ENCODE measurements at regions not wholly inside any gene's neighbourhood (a gene's known extent, or its start where the extent isn't known, plus 50 kb on each side); places are given as distances from the start of the nearest gene placed in this dataset.
A peak's percentile ranks its signal among the peaks of the same experiment; 100 is the strongest.

- Histone ChIP-seq H3K9me3 (no peaks in the 10 kb centered on the region), H3K4me3 (no peak overlapping the region), H3K4me1 (no peaks in the 10 kb centered on the region), H3K36me3 (no peaks in the 10 kb centered on the region), H3K27me3 (no peaks in the 10 kb centered on the region), H3K27ac (no peak overlapping the region)
- DNase-seq (no peak), ATAC-seq (no peak)
- intact Hi-C loops (cut with DNase I), result no loop called here
- TF ChIP-seq, protein P1, sequence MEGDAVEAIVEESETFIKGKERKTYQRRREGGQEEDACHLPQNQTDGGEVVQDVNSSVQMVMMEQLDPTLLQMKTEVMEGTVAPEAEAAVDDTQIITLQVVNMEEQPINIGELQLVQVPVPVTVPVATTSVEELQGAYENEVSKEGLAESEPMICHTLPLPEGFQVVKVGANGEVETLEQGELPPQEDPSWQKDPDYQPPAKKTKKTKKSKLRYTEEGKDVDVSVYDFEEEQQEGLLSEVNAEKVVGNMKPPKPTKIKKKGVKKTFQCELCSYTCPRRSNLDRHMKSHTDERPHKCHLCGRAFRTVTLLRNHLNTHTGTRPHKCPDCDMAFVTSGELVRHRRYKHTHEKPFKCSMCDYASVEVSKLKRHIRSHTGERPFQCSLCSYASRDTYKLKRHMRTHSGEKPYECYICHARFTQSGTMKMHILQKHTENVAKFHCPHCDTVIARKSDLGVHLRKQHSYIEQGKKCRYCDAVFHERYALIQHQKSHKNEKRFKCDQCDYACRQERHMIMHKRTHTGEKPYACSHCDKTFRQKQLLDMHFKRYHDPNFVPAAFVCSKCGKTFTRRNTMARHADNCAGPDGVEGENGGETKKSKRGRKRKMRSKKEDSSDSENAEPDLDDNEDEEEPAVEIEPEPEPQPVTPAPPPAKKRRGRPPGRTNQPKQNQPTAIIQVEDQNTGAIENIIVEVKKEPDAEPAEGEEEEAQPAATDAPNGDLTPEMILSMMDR (IDR thresholded peaks at IDR 0.05), result no peak
Measured at GRCh38 chr5:3312299-3312698, 283.3 kb upstream of the IRX1 start.

DNA sequence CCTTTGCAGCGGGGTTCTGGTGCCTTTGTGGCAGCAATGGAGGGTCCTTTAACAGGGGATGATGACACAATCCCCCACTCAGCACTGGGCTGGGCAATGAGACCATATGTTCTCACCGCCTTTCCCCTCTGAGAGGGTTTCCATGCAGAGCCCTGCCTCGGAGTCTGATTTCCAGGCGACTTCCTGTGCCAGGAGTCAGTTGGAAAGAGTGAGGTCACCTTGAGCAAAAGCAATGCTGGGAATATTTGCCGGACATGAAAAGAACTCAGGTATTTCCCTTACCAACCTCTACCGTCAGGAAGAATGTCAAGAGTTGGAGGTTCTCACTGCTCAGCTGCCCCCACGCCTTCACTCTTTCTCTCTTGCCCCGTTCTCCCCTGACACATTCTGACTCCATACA lies 284.2 kb upstream of the IRX1 start:
- ATAC-seq (no peak), DNase-seq (no peak)
- TF ChIP-seq, protein P1 (IDR thresholded peaks at IDR 0.05), result no peak
- intact Hi-C loops (cut with DNase I), result no loop called here
- Histone ChIP-seq H3K27me3 (no peaks in the 10 kb centered on the region), H3K4me1 (no peaks in the 10 kb centered on the region), H3K4me3 (no peak overlapping the region), H3K27ac (no peak overlapping the region), H3K36me3 (no peaks in the 10 kb centered on the region), H3K9me3 (no peaks in the 10 kb centered on the region)

DNA sequence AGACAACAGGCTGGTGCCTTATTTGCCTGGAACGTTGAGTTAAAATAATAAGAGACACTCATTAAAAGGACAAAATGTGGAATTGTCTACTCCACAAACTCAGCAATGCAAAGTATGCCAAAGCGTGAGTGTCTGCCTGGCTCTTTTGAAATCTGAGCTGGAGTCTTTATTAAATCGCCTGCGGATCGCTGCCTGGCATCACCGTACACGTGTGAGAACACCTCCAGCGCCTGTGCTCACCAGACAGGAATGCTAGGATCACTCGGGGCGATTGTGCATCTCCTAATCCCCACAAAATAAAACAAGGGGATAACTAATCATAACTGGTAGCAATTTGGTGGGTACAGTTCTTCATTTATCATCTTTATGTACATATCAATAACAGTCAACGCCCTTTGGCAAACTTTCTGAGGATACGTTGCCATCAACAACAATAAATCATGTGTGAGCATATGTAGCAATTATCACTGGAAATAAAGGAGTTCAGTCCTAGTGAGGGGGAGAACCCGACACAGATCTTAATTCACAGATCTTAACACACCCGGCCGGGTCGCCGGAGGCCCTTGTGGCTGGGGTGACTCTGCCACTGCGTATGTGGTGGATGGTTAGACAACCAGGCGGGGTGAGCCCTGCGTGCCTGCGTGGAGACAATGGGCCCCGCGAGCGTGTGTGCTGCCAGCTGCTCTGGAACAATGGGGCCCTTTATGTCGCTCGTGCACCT lies 284.9 kb upstream of the IRX1 start:
- no peaks in the 10 kb centered on the region for H3K9me3 ChIP-seq
- intact Hi-C loops (cut with DNase I), result no loop called here
- H3K36me3 ChIP-seq, result no peaks in the 10 kb centered on the region
- H3K4me1 ChIP-seq, result no peaks in the 10 kb centered on the region
- no peaks in the 10 kb centered on the region for H3K27me3 ChIP-seq
- ATAC-seq, result peak; percentile 17
- no peak for DNase-seq
- H3K4me3 ChIP-seq, result no peak overlapping the region
- H3K27ac ChIP-seq, result no peak overlapping the region
- TF ChIP-seq, protein P1 (IDR thresholded peaks at IDR 0.05), result no peak

- intact Hi-C loops (cut with DNase I), result no loop called here
- no peaks in the 10 kb centered on the region for H3K36me3 ChIP-seq
- no peaks in the 10 kb centered on the region for H3K27me3 ChIP-seq
- ATAC-seq, result no peak
- H3K27ac ChIP-seq, result no peak overlapping the region
- DNase-seq, result no peak
- no peak overlapping the region for H3K4me3 ChIP-seq
- H3K9me3 ChIP-seq, result no peaks in the 10 kb centered on the region
- no peaks in the 10 kb centered on the region for H3K4me1 ChIP-seq
- TF ChIP-seq, protein P1 (IDR thresholded peaks at IDR 0.05), result no peak
Measured at GRCh38 chr5:3309538-3309937, 286.1 kb upstream of the IRX1 start.

DNA sequence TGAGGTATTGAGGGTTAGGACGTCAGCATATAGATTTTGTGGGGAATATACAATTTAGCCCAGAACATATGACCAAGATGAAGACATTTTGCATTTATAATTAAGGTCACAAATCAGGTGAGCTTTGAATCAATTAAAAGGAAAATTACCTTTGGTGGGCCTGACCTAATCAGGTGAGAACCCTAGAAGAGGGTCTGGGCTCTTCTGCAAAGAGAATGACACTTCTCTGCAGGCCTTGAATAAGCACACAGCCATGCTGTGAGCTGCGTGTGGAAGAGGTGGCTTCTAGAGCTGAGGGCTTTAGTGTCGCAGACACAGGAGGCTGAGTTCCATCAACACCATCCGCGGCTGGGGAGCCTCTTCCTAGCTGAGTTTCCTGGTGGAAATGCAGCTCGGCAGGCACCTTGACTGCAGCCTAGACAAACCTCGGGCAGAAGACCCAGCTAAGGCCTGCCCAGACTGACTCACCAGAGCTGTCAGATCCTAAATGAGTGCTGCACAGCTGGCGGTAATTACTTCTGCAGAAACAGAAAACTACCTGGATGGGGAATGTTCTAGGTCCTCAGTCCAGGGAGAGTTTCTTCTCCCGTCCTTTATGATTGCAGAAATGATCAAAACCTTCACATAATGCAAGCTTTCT lies 287.5 kb upstream of the IRX1 start:
- no peaks in the 10 kb centered on the region for H3K4me1 ChIP-seq
- TF ChIP-seq, protein P1 (IDR thresholded peaks at IDR 0.05), result no peak
- no peaks in the 10 kb centered on the region for H3K36me3 ChIP-seq
- no peaks in the 10 kb centered on the region for H3K9me3 ChIP-seq
- intact Hi-C loops (cut with DNase I), result no loop called here
- no peak overlapping the region for H3K27ac ChIP-seq
- no peaks in the 10 kb centered on the region for H3K27me3 ChIP-seq
- ATAC-seq, result no peak
- no peak for DNase-seq
- H3K4me3 ChIP-seq, result no peak overlapping the region

All from upper lobe of right lung (tissue), 1 donor.